ENCODE measurements at regions not wholly inside any gene's neighbourhood (a gene's known extent, or its start where the extent isn't known, plus 50 kb on each side); places are given as distances from the start of the nearest gene placed in this dataset.

GRCh38 chr9:79247021-79247420, 324.7 kb upstream of the TLE4 start:
- intact Hi-C loops (cut with micrococcal nuclease) (no loop called here), dilution Hi-C loops (cut with MboI; ENCODE audit: extremely low pct_ligation_motif_present, low sequenced_read_pairs) (no loop called here)
- no peak overlapping the region for H3K27ac ChIP-seq (ENCODE audit: insufficient read depth, low read depth, low read length)
- POLR2A ChIA-PET: no interaction called here
- H3K9me3 ChIP-seq (replicated peaks; ENCODE audit: control insufficient read depth, insufficient read depth, low read length): no peaks in the 10 kb centered on the region
- no peaks in the 10 kb centered on the region for H3K4me1 ChIP-seq (ENCODE audit: control insufficient read depth, extremely low read depth, insufficient read depth, low read length)
- DNase-seq (ENCODE audit: low read depth, low spot score): no peak
- no peak overlapping the region for H3K9ac ChIP-seq (replicated peaks; ENCODE audit: extremely low read depth, insufficient read depth, low read length)
- H3K4me2 ChIP-seq (ENCODE audit: insufficient read depth, low read length): no peak overlapping the region
- no peak for FAIRE-seq
- no TSS peak for BruUV-seq (replicated peaks)
- H2AFZ ChIP-seq (ENCODE audit: low read depth, low read length): no peak overlapping the region
- peaks cover 0 to 2% of the 10 kb centered on the region in 2 experiments for H3K27me3 ChIP-seq (ENCODE audit: control insufficient read depth in 2 of 2, insufficient read depth in 2 of 2, low read length in 2 of 2)
- CTCF ChIA-PET: no interaction called here
- H3K9me1 ChIP-seq (replicated peaks; ENCODE audit: control insufficient read depth, extremely low read depth, insufficient read depth, low read length): no peaks in the 10 kb centered on the region
- H3K79me2 ChIP-seq (ENCODE audit: control insufficient read depth, insufficient read depth, low read length): no peaks in the 10 kb centered on the region
- TF ChIP-seq POLR2AphosphoS5 (IDR thresholded peaks at IDR 0.05; ENCODE audit: insufficient read depth, low read depth, low read length): no peak
- no peak for TF ChIP-seq EZH2 (IDR thresholded peaks at IDR 0.05; ENCODE audit: borderline replicate concordance, low read depth, low read length, severe bottlenecking)
- TF ChIP-seq POLR2A (IDR thresholded peaks at IDR 0.05; ENCODE audit: low read depth, low read length): no peak
- H3K4me3 ChIP-seq (replicated peaks in 1 of 3; ENCODE audit: insufficient read depth in 1 of 3, low read depth in 1 of 3, low read length in 3 of 3): no peak overlapping the region
- no peaks in the 10 kb centered on the region for H3K36me3 ChIP-seq (ENCODE audit: control insufficient read depth in 2 of 2, extremely low read depth in 1 of 2, insufficient read depth in 2 of 2, low read length in 2 of 2)
- no peaks in the 10 kb centered on the region for H4K20me1 ChIP-seq (replicated peaks; ENCODE audit: control insufficient read depth, extremely low read depth, insufficient read depth, low read length)

DNA sequence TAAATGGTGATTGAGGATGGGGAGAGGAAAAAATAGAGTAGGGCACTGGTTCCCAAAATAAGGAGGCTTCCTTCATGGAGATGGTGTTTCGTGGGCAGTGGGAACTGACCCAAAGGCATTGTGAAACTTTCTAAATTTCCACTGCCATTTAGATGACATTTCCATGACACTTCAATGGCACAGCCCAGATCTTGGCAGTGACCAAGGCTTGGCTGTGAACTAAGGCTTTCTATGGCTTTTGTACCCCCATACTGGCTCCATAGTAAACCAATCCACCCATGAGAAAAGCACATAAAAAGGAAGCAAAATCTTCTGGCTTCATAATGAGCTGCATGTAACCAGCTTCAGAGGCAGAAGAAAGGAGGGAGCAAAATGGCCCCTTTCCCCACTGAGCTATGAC, 321.0 kb upstream of the TLE4 start:
- ChIA-PET POLR2A (no interaction called here), CTCF (no interaction called here)
- BruUV-seq (replicated peaks): no TSS peak
- TF ChIP-seq GATA2 (IDR thresholded peaks at IDR 0.05; ENCODE audit: insufficient read depth, insufficient read length, low read depth, low read length) (no peak), POLR2AphosphoS5 (IDR thresholded peaks at IDR 0.05; ENCODE audit: insufficient read depth, low read depth, low read length) (no peak), FOS (IDR thresholded peaks at IDR 0.05; ENCODE audit: borderline replicate concordance, insufficient read depth, low read length) (no peak), EZH2 (IDR thresholded peaks at IDR 0.05; ENCODE audit: borderline replicate concordance, low read depth, low read length, severe bottlenecking) (no peak), POLR2A (IDR thresholded peaks at IDR 0.05; ENCODE audit: low read depth, low read length) (no peak), JUN (IDR thresholded peaks at IDR 0.05; ENCODE audit: borderline replicate concordance, insufficient read depth, insufficient read length, low read depth) (no peak), MYC (IDR thresholded peaks at IDR 0.05; ENCODE audit: low read depth, low read length) (no peak)
- TF ChIP-seq, protein P1, sequence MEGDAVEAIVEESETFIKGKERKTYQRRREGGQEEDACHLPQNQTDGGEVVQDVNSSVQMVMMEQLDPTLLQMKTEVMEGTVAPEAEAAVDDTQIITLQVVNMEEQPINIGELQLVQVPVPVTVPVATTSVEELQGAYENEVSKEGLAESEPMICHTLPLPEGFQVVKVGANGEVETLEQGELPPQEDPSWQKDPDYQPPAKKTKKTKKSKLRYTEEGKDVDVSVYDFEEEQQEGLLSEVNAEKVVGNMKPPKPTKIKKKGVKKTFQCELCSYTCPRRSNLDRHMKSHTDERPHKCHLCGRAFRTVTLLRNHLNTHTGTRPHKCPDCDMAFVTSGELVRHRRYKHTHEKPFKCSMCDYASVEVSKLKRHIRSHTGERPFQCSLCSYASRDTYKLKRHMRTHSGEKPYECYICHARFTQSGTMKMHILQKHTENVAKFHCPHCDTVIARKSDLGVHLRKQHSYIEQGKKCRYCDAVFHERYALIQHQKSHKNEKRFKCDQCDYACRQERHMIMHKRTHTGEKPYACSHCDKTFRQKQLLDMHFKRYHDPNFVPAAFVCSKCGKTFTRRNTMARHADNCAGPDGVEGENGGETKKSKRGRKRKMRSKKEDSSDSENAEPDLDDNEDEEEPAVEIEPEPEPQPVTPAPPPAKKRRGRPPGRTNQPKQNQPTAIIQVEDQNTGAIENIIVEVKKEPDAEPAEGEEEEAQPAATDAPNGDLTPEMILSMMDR (IDR thresholded peaks at IDR 0.05; ENCODE audit: extremely low read depth in 1 of 2, insufficient read depth in 1 of 2, low read depth in 1 of 2, low read length in 2 of 2): no peak
- TF ChIP-seq, protein P2, sequence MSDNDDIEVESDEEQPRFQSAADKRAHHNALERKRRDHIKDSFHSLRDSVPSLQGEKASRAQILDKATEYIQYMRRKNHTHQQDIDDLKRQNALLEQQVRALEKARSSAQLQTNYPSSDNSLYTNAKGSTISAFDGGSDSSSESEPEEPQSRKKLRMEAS (IDR thresholded peaks at IDR 0.05; ENCODE audit: insufficient read depth, insufficient read length): no peak
- H3K27me3 ChIP-seq (ENCODE audit: control insufficient read depth in 2 of 2, insufficient read depth in 2 of 2, low read length in 2 of 2): peaks cover under 1 to 3% of the 10 kb centered on the region in 2 experiments
- no peaks in the 10 kb centered on the region for H4K20me1 ChIP-seq (replicated peaks; ENCODE audit: control insufficient read depth, extremely low read depth, insufficient read depth, low read length)
- no peaks in the 10 kb centered on the region for H3K4me1 ChIP-seq (ENCODE audit: control insufficient read depth, extremely low read depth, insufficient read depth, low read length)
- dilution Hi-C loops (cut with MboI; ENCODE audit: extremely low pct_ligation_motif_present, low sequenced_read_pairs) (no loop called here), intact Hi-C loops (cut with micrococcal nuclease) (loop anchor here (5.0 kb wide), 1 partner anchor 499 kb away; no protein-coding TSS in a partner anchor)
- no peaks in the 10 kb centered on the region for H3K9me3 ChIP-seq (replicated peaks; ENCODE audit: control insufficient read depth, insufficient read depth, low read length)
- H3K36me3 ChIP-seq (ENCODE audit: control insufficient read depth in 2 of 2, extremely low read depth in 1 of 2, insufficient read depth in 2 of 2, low read length in 2 of 2): no peaks in the 10 kb centered on the region
- no peak overlapping the region for H3K4me2 ChIP-seq (ENCODE audit: insufficient read depth, low read length)
- H3K79me2 ChIP-seq (ENCODE audit: control insufficient read depth, insufficient read depth, low read length): no peaks in the 10 kb centered on the region
- no peaks in the 10 kb centered on the region for H3K9me1 ChIP-seq (replicated peaks; ENCODE audit: control insufficient read depth, extremely low read depth, insufficient read depth, low read length)
- H3K9ac ChIP-seq (replicated peaks; ENCODE audit: extremely low read depth, insufficient read depth, low read length): no peak overlapping the region
- no peak overlapping the region for H3K4me3 ChIP-seq (replicated peaks in 1 of 3; ENCODE audit: insufficient read depth in 1 of 3, low read depth in 1 of 3, low read length in 3 of 3)
- H3K27ac ChIP-seq (ENCODE audit: insufficient read depth, low read depth, low read length): no peak overlapping the region
- FAIRE-seq: no peak
- H2AFZ ChIP-seq (ENCODE audit: low read depth, low read length): no peak overlapping the region
- DNase-seq (ENCODE audit: low read depth, low spot score): no peak
